ENCODE measurements at regions not wholly inside any gene's neighbourhood (a gene's known extent, or its start where the extent isn't known, plus 50 kb on each side); places are given as distances from the start of the nearest gene placed in this dataset.

GRCh38 chr2:71778936-71779773 is 325.8 kb downstream of the DYSF start:
- TF ChIP-seq CTCF (IDR thresholded peaks at IDR 0.05), result no peak
- no peak for TF ChIP-seq POLR2A (IDR thresholded peaks at IDR 0.05)

Measured in Peyer's patch (tissue), 4 donors.